A204.1 (cell line): ENCODE measurements at regions not wholly inside any gene's neighbourhood (a gene's known extent, or its start where the extent isn't known, plus 50 kb on each side); places are given as distances from the start of the nearest gene placed in this dataset.
"Not testable (repeated sequence)": the region's sequence is repeated elsewhere in the genome, so short reads cannot be mapped to it uniquely, and the experiment has no call there.

ENCODE experiments used
- FAIRE-seq: peaks from 2 replicates; lab custom pipeline; 2012; peaks lifted over from hg19 to GRCh38; lab: Jason Lieb, UNC

GRCh38 chr13:21879263-21879914 is 208.5 kb downstream of the FGF9 start:
- FAIRE-seq, result no peak

- no peak for FAIRE-seq
Observed at GRCh38 chr13:21882766-21883165, 211.9 kb downstream of the FGF9 start.

- FAIRE-seq, result no peak
Observed at GRCh38 chr13:21883713-21884112, 212.8 kb downstream of the FGF9 start.

- FAIRE-seq, result no peak
Observed at GRCh38 chr13:21884299-21884909, 213.5 kb downstream of the FGF9 start.

GRCh38 chr13:21884965-21885567 is 214.2 kb downstream of the FGF9 start:
- no peak for FAIRE-seq

- no peak for FAIRE-seq
Observed at GRCh38 chr13:21885714-21886224, 214.9 kb downstream of the FGF9 start.

GRCh38 chr13:21889651-21890050 is 218.8 kb downstream of the FGF9 start:
- no peak for FAIRE-seq

GRCh38 chr13:21890220-21890619 is 219.3 kb downstream of the FGF9 start:
- FAIRE-seq, result not testable (repeated sequence)

GRCh38 chr13:21894091-21894490 is 223.2 kb downstream of the FGF9 start:
- FAIRE-seq, result no peak

- FAIRE-seq, result no peak
Observed at GRCh38 chr13:21894703-21895699, 224.1 kb downstream of the FGF9 start.

GRCh38 chr13:21895779-21896178 is 224.9 kb downstream of the FGF9 start:
- no peak for FAIRE-seq

- no peak for FAIRE-seq
Observed at GRCh38 chr13:21897161-21897560, 226.3 kb downstream of the FGF9 start.

- FAIRE-seq, result no peak
Observed at GRCh38 chr13:21898459-21898858, 227.6 kb downstream of the FGF9 start.

GRCh38 chr13:21898945-21899344 is 228.1 kb downstream of the FGF9 start:
- FAIRE-seq, result no peak

- no peak for FAIRE-seq
Observed at GRCh38 chr13:21901336-21901735, 230.5 kb downstream of the FGF9 start.

GRCh38 chr13:21901811-21902708 is 231.2 kb downstream of the FGF9 start:
- no peak for FAIRE-seq

- no peak for FAIRE-seq
Observed at GRCh38 chr13:21902709-21903098, 231.8 kb downstream of the FGF9 start.

GRCh38 chr13:21905486-21905885 is 234.6 kb downstream of the FGF9 start:
- no peak for FAIRE-seq

GRCh38 chr13:21909331-21909730 is 238.5 kb downstream of the FGF9 start:
- FAIRE-seq, result no peak

- FAIRE-seq, result no peak
Observed at GRCh38 chr13:21910546-21910945, 239.7 kb downstream of the FGF9 start.

GRCh38 chr13:21911646-21912298 is 240.9 kb downstream of the FGF9 start:
- no peak for FAIRE-seq
